IPS-NIHi7 (cell line): ENCODE measurements at regions not wholly inside any gene's neighbourhood (a gene's known extent, or its start where the extent isn't known, plus 50 kb on each side); places are given as distances from the start of the nearest gene placed in this dataset.
A peak's percentile ranks its signal among the peaks of the same experiment; 100 is the strongest.

Experiments used
- DNase-seq: peaks from one replicate; pipeline ENCODE4 v3.0.0; 2012; ENCODE audit warnings: mixed read lengths; ENCODE audit errors: extremely low spot score

- DNase-seq = no peak
Measured at GRCh38 chr5:175037820-175038219, 313.4 kb downstream of the MSX2 start.

- DNase-seq = peak; percentile 26
Measured at GRCh38 chr5:175035882-175036533, 311.6 kb downstream of the MSX2 start.

GRCh38 chr5:175034924-175035323 is 310.5 kb downstream of the MSX2 start:
- no peak for DNase-seq

- no peak for DNase-seq
Measured at GRCh38 chr5:175032741-175033151, 308.4 kb downstream of the MSX2 start.

- no peak for DNase-seq
Measured at GRCh38 chr5:175032013-175032412, 307.6 kb downstream of the MSX2 start.

GRCh38 chr5:175027390-175027789 is 303.0 kb downstream of the MSX2 start:
- no peak for DNase-seq

- no peak for DNase-seq
Measured at GRCh38 chr5:175025077-175025476, 300.7 kb downstream of the MSX2 start.

GRCh38 chr5:175021841-175022625 is 297.7 kb downstream of the MSX2 start:
- DNase-seq = no peak

- DNase-seq = no peak
Measured at GRCh38 chr5:175021321-175021720, 296.9 kb downstream of the MSX2 start.

- DNase-seq = no peak
Measured at GRCh38 chr5:175015028-175015685, 290.8 kb downstream of the MSX2 start.

GRCh38 chr5:175013251-175013650 is 288.9 kb downstream of the MSX2 start:
- DNase-seq = no peak

GRCh38 chr5:175012267-175012666 is 287.9 kb downstream of the MSX2 start:
- DNase-seq = no peak

- DNase-seq = no peak
Measured at GRCh38 chr5:175003531-175003930, 279.1 kb downstream of the MSX2 start.

- no peak for DNase-seq
Measured at GRCh38 chr5:175001876-175002645, 277.7 kb downstream of the MSX2 start.

GRCh38 chr5:175001311-175001710 is 276.9 kb downstream of the MSX2 start:
- no peak for DNase-seq

- DNase-seq = no peak
Measured at GRCh38 chr5:174999581-174999980, 275.2 kb downstream of the MSX2 start.

- no peak for DNase-seq
Measured at GRCh38 chr5:174998131-174998730, 273.8 kb downstream of the MSX2 start.

GRCh38 chr5:174997688-174998087 is 273.3 kb downstream of the MSX2 start:
- DNase-seq = no peak

GRCh38 chr5:174996941-174997340 is 272.6 kb downstream of the MSX2 start:
- no peak for DNase-seq

GRCh38 chr5:174995827-174996226 is 271.4 kb downstream of the MSX2 start:
- DNase-seq = no peak

GRCh38 chr5:174991847-174992246 is 267.5 kb downstream of the MSX2 start:
- DNase-seq = no peak

GRCh38 chr5:174990909-174991308 is 266.5 kb downstream of the MSX2 start:
- DNase-seq = no peak
